Brain microvascular endothelial cell (primary cell): ENCODE measurements at regions not wholly inside any gene's neighbourhood (a gene's known extent, or its start where the extent isn't known, plus 50 kb on each side); places are given as distances from the start of the nearest gene placed in this dataset.

ENCODE experiments used
- DNase-seq: peaks from one replicate; pipeline ENCODE4 v3.0.0-alpha.2; 2020
- H3K27ac ChIP-seq: fragments of 250-450 bp; sonication (Bioruptor Pico); 2 replicates; pipeline ENCODE4 v1.5.1; 2020; ENCODE audit warnings: mild to moderate bottlenecking, moderate library complexity
- H3K27me3 ChIP-seq: fragments of 250-450 bp; sonication (Bioruptor Pico); replicated peaks from 2 replicates; pipeline ENCODE4 v1.5.1; 2020; ENCODE audit warnings: mild to moderate bottlenecking
- H3K36me3 ChIP-seq: fragments of 250-450 bp; sonication (Bioruptor Pico); replicated peaks from 2 replicates; pipeline ENCODE4 v1.5.1; 2020; ENCODE audit warnings: mild to moderate bottlenecking
- H3K4me3 ChIP-seq: 2 replicates; pipeline ENCODE4 v1.5.1; 2011; ENCODE audit warnings: low read depth, mild to moderate bottlenecking, control low read depth, low read length, moderate library complexity
- CTCF ChIP-seq: IDR thresholded peaks from 2 replicates; pipeline ENCODE4 v1.5.1; 2011; ENCODE audit warnings: low read depth, mild to moderate bottlenecking, moderate library complexity, low read length, control low read depth, inconsistent platforms; ENCODE audit errors: missing control alignments
- in situ Hi-C: cut with HindIII; loops from 2 replicates; pipeline ENCODE4 v1.10.0; 2017; ENCODE audit warnings: low sequenced_read_pairs, low pct_ligation_motif_present

- no peak for DNase-seq
- Histone ChIP-seq H3K36me3 (no peaks in the 10 kb centered on the region), H3K27me3 (no peaks in the 10 kb centered on the region), H3K27ac (no peak overlapping the region), H3K4me3 (no peak overlapping the region)
- in situ Hi-C loops = no loop called here
- TF ChIP-seq CTCF = no peak
Observed at GRCh38 chr10:25084447-25084846, 68.0 kb downstream of the THNSL1 start.

- no peak overlapping the region for H3K4me3 ChIP-seq
- no peaks in the 10 kb centered on the region for H3K27me3 ChIP-seq
- H3K27ac ChIP-seq = no peak overlapping the region
- H3K36me3 ChIP-seq = no peaks in the 10 kb centered on the region
- no peak for TF ChIP-seq CTCF
- no peak for DNase-seq
- in situ Hi-C loops = no loop called here
Observed at GRCh38 chr10:25094590-25094989, 78.2 kb downstream of the THNSL1 start.

- H3K4me3 ChIP-seq = no peak overlapping the region
- H3K27ac ChIP-seq = no peak overlapping the region
- H3K36me3 ChIP-seq = no peaks in the 10 kb centered on the region
- H3K27me3 ChIP-seq = no peaks in the 10 kb centered on the region
- no peak for TF ChIP-seq CTCF
- in situ Hi-C loops = no loop called here
- no peak for DNase-seq
Observed at GRCh38 chr10:25097669-25098411, 77.0 kb upstream of the GPR158 start.

GRCh38 chr10:25100141-25100540, 74.7 kb upstream of the GPR158 start:
- no peaks in the 10 kb centered on the region for H3K36me3 ChIP-seq
- no peak overlapping the region for H3K27ac ChIP-seq
- in situ Hi-C loops = no loop called here
- H3K27me3 ChIP-seq = no peaks in the 10 kb centered on the region
- no peak overlapping the region for H3K4me3 ChIP-seq
- no peak for TF ChIP-seq CTCF
- DNase-seq = no peak

GRCh38 chr10:25101461-25102146, 73.2 kb upstream of the GPR158 start:
- Histone ChIP-seq H3K4me3 (no peak overlapping the region), H3K27ac (no peak overlapping the region), H3K27me3 (no peaks in the 10 kb centered on the region), H3K36me3 (no peaks in the 10 kb centered on the region)
- DNase-seq = no peak
- no peak for TF ChIP-seq CTCF
- in situ Hi-C loops = no loop called here
